Upper lobe of left lung (tissue), 6 donors: ENCODE measurements at regions not wholly inside any gene's neighbourhood (a gene's known extent, or its start where the extent isn't known, plus 50 kb on each side); places are given as distances from the start of the nearest gene placed in this dataset.

Experiments
- ATAC-seq, 2 donors: fragments of 200-7000 bp; cut with Tn5 transposase; one replicate each; pipeline ENCODE4 v1.9.1; 2022; ENCODE audit warnings: mild to moderate bottlenecking in 2 of 2, moderate library complexity in 2 of 2; ENCODE audit not compliant: low FRiP score in 2 of 2
- DNase-seq, 2 donors: peaks; one replicate each; pipeline ENCODE4 v3.0.0-alpha.2; 2019 to 2020
- H3K27ac ChIP-seq, 4 donors: fragments of 200-600 bp; sonication (generic); one replicate each; pipeline ENCODE4 v1.5.1; 2016 to 2019
- H3K27me3 ChIP-seq, 4 donors: fragments of 200-600 bp; sonication (generic); one replicate each; pipeline ENCODE4 v1.5.1; 2017 to 2019
- H3K36me3 ChIP-seq, 4 donors: fragments of 200-600 bp; sonication (generic); one replicate each; pipeline ENCODE4 v1.5.1; 2016 to 2019
- H3K4me1 ChIP-seq, 4 donors: fragments of 200-600 bp; sonication (generic); one replicate each; pipeline ENCODE4 v1.5.1; 2018 to 2019
- H3K4me3 ChIP-seq, 4 donors: fragments of 200-600 bp; sonication (generic); one replicate each; pipeline ENCODE4 v1.5.1; 2017 to 2019; ENCODE audit warnings: mild to moderate bottlenecking in 2 of 4, moderate library complexity in 1 of 4
- H3K9me3 ChIP-seq, 4 donors: fragments of 200-600 bp; sonication (generic); one replicate each; pipeline ENCODE4 v1.5.1; 2018 to 2019
- EP300 ChIP-seq, 4 donors: sonication (generic); formaldehyde crosslinking; IDR thresholded peaks; one replicate each; pipeline ENCODE4 v1.5.1; 2017; ENCODE audit warnings: antibody characterized with exemption in 4 of 4, control low read depth in 2 of 4
- POLR2A ChIP-seq, 4 donors: fragments of 450-650 bp; IDR thresholded peaks; one replicate each; pipeline ENCODE4 v1.5.1; 2016 to 2017; ENCODE audit warnings: antibody characterized with exemption in 4 of 4, mild to moderate bottlenecking in 2 of 4
- POLR2AphosphoS5 ChIP-seq, 2 donors: sonication (generic); formaldehyde crosslinking; IDR thresholded peaks; one replicate each; pipeline ENCODE4 v1.5.1; 2017; ENCODE audit warnings: antibody characterized with exemption in 2 of 2
- WGBS, 2 donors: methylation state at CpG; one replicate each; pipeline ENCODE4 v1.1.5; 2017 to 2018; 5-methylcytosine and 5-hydroxymethylcytosine counted together
- TF ChIP-seq, protein P1 (sequence below), 6 experiments: fragments of 450-650 bp in 4 of 6; fragments of 200-600 bp in 2 of 6; sonication (generic) in 2 of 6; IDR thresholded peaks; one replicate each; pipeline ENCODE4 v1.5.1; 2016 to 2019; ENCODE audit warnings: antibody characterized with exemption in 6 of 6
- donor health status: DM: no; HTN: no; CAD: no; lungs with moderate emphysema.
- donor health status: DM: no; HTN: yes; CAD: no; lungs with severe emphysema.

DNA sequence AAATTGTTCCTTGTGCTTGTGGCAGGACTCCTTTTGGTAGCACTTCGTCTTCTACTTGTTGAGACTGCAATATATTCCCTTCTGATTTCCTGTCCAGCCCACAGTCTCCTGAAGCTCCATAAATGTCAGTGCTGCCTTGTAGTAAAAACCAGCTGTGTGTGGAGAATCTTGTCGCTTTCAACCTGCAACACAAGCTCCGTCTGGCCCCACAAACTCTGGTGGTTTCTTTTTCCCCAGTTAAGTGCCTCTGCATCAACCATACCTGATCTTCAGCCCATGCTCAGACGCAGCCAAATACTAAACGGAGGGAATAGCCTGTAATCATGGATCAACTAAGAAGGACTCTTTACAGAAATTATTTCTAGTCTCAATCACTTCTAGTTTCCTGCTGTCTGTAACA is 1133.3 kb upstream of the ADGRB3 start:
- Histone ChIP-seq H3K9me3 (peaks cover 0 to 4% (median 0%) of the 10 kb centered on the region in 4 donors), H3K27ac (no peak overlapping the region), H3K36me3 (no peaks in the 10 kb centered on the region), H3K27me3 (no peaks in the 10 kb centered on the region), H3K4me3 (no peak overlapping the region), H3K4me1 (no peaks in the 10 kb centered on the region)
- TF ChIP-seq, protein P1, sequence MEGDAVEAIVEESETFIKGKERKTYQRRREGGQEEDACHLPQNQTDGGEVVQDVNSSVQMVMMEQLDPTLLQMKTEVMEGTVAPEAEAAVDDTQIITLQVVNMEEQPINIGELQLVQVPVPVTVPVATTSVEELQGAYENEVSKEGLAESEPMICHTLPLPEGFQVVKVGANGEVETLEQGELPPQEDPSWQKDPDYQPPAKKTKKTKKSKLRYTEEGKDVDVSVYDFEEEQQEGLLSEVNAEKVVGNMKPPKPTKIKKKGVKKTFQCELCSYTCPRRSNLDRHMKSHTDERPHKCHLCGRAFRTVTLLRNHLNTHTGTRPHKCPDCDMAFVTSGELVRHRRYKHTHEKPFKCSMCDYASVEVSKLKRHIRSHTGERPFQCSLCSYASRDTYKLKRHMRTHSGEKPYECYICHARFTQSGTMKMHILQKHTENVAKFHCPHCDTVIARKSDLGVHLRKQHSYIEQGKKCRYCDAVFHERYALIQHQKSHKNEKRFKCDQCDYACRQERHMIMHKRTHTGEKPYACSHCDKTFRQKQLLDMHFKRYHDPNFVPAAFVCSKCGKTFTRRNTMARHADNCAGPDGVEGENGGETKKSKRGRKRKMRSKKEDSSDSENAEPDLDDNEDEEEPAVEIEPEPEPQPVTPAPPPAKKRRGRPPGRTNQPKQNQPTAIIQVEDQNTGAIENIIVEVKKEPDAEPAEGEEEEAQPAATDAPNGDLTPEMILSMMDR (IDR thresholded peaks at IDR 0.05) = no peak
- no peak for TF ChIP-seq POLR2AphosphoS5 (IDR thresholded peaks at IDR 0.05)
- no peak for TF ChIP-seq POLR2A (IDR thresholded peaks at IDR 0.05)
- no peak for TF ChIP-seq EP300 (IDR thresholded peaks at IDR 0.05)
- DNase-seq = no peak
- no peak for ATAC-seq
- WGBS, 2 donors = 49 to 62% methylated on average over 5 of the region's 5 CpGs

DNA sequence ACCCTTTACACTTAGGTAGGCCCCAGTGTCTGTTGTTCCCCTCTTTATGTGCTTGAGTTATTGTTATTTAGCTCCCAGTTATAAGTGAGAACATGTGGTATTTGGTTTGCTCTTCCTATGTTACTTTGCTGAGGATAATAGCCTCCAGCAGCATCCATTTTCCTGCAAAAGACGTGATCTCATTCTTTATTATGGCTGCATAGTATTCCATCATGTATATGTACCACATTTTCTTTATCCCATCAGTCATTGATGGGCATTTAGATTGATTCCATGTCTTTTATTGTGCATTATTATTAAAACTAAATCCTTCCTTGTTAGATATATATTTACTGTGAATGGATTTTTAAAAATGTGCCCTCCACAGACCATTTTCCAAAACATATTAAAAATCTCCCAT is 1137.3 kb upstream of the ADGRB3 start:
- no peak overlapping the region for H3K4me3 ChIP-seq
- no peaks in the 10 kb centered on the region for H3K36me3 ChIP-seq
- no peaks in the 10 kb centered on the region for H3K9me3 ChIP-seq
- DNase-seq (no peak), ATAC-seq (no peak)
- H3K27ac ChIP-seq = no peak overlapping the region
- no peaks in the 10 kb centered on the region for H3K4me1 ChIP-seq
- no peak for TF ChIP-seq POLR2A (IDR thresholded peaks at IDR 0.05)
- TF ChIP-seq EP300 (IDR thresholded peaks at IDR 0.05) = no peak
- TF ChIP-seq POLR2AphosphoS5 (IDR thresholded peaks at IDR 0.05) = no peak
- TF ChIP-seq, protein P1 (IDR thresholded peaks at IDR 0.05) = no peak
- no peaks in the 10 kb centered on the region for H3K27me3 ChIP-seq
- 69 to 72% methylated on average over 1 of the region's 1 CpG for WGBS, 2 donors

DNA sequence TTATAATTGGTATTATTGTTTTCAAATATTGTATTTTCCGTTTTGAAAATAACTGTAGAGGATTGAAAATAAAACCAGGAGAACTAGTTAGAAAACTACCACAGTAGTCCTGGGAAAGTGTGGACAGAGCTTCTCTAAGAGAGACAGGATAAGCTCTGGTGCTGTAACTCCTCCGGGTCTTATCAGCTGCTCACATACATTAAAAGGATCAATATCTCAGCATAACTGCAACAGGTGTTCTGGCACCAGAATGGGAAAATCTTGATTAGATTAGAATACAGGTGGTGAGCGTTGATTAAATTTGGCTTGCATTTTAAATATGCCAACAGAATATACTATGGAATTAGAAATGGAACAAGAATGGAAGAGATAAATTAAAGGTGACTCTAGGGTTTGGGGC is 1138.9 kb upstream of the ADGRB3 start:
- no peaks in the 10 kb centered on the region for H3K36me3 ChIP-seq
- H3K4me3 ChIP-seq = no peak overlapping the region
- DNase-seq (no peak), ATAC-seq (no peak)
- no peaks in the 10 kb centered on the region for H3K9me3 ChIP-seq
- no peaks in the 10 kb centered on the region for H3K4me1 ChIP-seq
- 73 to 76% methylated on average over 3 of the region's 3 CpGs for WGBS, 2 donors
- TF ChIP-seq, protein P1 (IDR thresholded peaks at IDR 0.05) = no peak
- no peak for TF ChIP-seq POLR2AphosphoS5 (IDR thresholded peaks at IDR 0.05)
- no peak for TF ChIP-seq EP300 (IDR thresholded peaks at IDR 0.05)
- no peak for TF ChIP-seq POLR2A (IDR thresholded peaks at IDR 0.05)
- H3K27ac ChIP-seq = no peak overlapping the region
- H3K27me3 ChIP-seq = no peaks in the 10 kb centered on the region

DNA sequence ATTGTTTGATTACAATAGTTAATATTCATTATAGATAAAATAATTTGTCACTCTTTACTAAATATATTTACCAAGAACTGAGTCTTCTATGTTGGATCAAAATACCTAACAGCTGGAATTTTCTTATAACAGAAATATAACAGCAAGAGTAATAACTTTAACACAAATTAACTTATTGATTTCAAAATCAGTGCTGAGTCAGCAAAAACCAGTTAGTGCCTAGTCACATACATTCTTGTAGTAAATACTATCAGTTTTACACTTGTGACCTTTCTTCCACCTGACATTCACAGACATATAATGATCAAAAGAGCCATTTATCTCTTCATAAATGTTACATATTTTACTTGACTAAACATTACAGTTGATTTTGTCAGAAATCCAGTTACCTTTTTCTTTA is 1141.4 kb upstream of the ADGRB3 start:
- no peaks in the 10 kb centered on the region for H3K27me3 ChIP-seq
- H3K36me3 ChIP-seq = no peaks in the 10 kb centered on the region
- DNase-seq = no peak
- TF ChIP-seq EP300 (IDR thresholded peaks at IDR 0.05) = no peak
- no peak for TF ChIP-seq POLR2AphosphoS5 (IDR thresholded peaks at IDR 0.05)
- TF ChIP-seq, protein P1 (IDR thresholded peaks at IDR 0.05) = no peak
- no peak for TF ChIP-seq POLR2A (IDR thresholded peaks at IDR 0.05)
- no peak for ATAC-seq
- no peaks in the 10 kb centered on the region for H3K4me1 ChIP-seq
- no peak overlapping the region for H3K4me3 ChIP-seq
- H3K9me3 ChIP-seq = no peaks in the 10 kb centered on the region
- H3K27ac ChIP-seq = no peak overlapping the region

DNA sequence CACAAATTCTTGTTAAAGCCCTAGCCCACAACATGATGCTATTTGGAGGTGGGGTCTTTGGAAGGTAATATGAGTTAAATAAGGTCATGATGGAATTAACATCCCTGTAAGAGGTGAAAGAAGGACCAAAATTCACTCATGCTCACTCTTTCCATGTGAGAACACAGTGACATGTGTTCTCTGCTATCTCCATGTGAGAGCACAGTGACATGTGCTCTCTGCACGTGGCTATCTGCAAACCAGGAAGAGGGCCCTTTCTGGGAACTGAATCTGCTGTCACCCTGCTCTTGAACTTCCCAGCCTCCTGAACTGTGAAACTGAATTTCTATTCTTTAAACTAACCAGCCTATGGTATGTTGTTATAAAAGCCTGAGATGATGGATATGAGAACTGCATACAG is 1159.4 kb upstream of the ADGRB3 start:
- no peaks in the 10 kb centered on the region for H3K36me3 ChIP-seq
- H3K27ac ChIP-seq = no peak overlapping the region
- 30 to 50% methylated on average over 1 of the region's 1 CpG for WGBS, 2 donors
- H3K4me1 ChIP-seq = no peaks in the 10 kb centered on the region
- no peak for TF ChIP-seq POLR2A (IDR thresholded peaks at IDR 0.05)
- no peak for TF ChIP-seq EP300 (IDR thresholded peaks at IDR 0.05)
- TF ChIP-seq, protein P1 (IDR thresholded peaks at IDR 0.05) = no peak
- no peak for TF ChIP-seq POLR2AphosphoS5 (IDR thresholded peaks at IDR 0.05)
- no peaks in the 10 kb centered on the region for H3K27me3 ChIP-seq
- H3K9me3 ChIP-seq = no peaks in the 10 kb centered on the region
- DNase-seq (no peak), ATAC-seq (no peak)
- H3K4me3 ChIP-seq = no peak overlapping the region
